ENCODE measurements at regions not wholly inside any gene's neighbourhood (a gene's known extent, or its start where the extent isn't known, plus 50 kb on each side); places are given as distances from the start of the nearest gene placed in this dataset.

DNA sequence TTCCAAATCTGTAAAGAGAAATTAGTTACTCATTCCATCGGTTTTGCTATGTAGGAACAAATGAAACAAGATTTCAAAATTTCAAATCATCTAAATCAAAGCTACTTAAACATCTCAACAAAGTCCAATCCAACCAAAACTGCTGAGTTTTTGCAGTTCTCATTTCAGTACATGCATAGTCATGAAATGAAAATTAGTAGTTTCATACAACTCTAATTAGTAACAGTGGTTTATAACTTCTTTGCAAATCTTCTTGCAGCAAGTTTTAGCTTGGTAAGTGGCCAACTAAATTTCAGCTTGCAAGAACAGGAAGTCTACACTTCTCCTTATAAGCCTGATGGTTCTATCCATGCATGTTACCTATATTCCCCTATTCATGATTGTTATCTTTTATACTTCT lies 75.6 kb downstream of the SPRY2 start:
- intact Hi-C loops (cut with DNase I) = no loop called here
- no peaks in the 10 kb centered on the region for H3K4me1 ChIP-seq (ENCODE audit: insufficient read depth)
- DNase-seq = no peak
- H3K9me3 ChIP-seq = no peaks in the 10 kb centered on the region
- no peak for TF ChIP-seq EP300 (IDR thresholded peaks at IDR 0.05)
- TF ChIP-seq, protein P1, sequence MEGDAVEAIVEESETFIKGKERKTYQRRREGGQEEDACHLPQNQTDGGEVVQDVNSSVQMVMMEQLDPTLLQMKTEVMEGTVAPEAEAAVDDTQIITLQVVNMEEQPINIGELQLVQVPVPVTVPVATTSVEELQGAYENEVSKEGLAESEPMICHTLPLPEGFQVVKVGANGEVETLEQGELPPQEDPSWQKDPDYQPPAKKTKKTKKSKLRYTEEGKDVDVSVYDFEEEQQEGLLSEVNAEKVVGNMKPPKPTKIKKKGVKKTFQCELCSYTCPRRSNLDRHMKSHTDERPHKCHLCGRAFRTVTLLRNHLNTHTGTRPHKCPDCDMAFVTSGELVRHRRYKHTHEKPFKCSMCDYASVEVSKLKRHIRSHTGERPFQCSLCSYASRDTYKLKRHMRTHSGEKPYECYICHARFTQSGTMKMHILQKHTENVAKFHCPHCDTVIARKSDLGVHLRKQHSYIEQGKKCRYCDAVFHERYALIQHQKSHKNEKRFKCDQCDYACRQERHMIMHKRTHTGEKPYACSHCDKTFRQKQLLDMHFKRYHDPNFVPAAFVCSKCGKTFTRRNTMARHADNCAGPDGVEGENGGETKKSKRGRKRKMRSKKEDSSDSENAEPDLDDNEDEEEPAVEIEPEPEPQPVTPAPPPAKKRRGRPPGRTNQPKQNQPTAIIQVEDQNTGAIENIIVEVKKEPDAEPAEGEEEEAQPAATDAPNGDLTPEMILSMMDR (IDR thresholded peaks at IDR 0.05) = no peak
- TF ChIP-seq POLR2A (IDR thresholded peaks at IDR 0.05) = no peak
- no peaks in the 10 kb centered on the region for H3K36me3 ChIP-seq
- WGBS, 3 donors = 33 to 59% (median 50%) methylated on average over 1 of the region's 1 CpG
- no peak overlapping the region for H3K4me3 ChIP-seq
- no peak overlapping the region for H3K27ac ChIP-seq
- H3K27me3 ChIP-seq = no peaks in the 10 kb centered on the region

DNA sequence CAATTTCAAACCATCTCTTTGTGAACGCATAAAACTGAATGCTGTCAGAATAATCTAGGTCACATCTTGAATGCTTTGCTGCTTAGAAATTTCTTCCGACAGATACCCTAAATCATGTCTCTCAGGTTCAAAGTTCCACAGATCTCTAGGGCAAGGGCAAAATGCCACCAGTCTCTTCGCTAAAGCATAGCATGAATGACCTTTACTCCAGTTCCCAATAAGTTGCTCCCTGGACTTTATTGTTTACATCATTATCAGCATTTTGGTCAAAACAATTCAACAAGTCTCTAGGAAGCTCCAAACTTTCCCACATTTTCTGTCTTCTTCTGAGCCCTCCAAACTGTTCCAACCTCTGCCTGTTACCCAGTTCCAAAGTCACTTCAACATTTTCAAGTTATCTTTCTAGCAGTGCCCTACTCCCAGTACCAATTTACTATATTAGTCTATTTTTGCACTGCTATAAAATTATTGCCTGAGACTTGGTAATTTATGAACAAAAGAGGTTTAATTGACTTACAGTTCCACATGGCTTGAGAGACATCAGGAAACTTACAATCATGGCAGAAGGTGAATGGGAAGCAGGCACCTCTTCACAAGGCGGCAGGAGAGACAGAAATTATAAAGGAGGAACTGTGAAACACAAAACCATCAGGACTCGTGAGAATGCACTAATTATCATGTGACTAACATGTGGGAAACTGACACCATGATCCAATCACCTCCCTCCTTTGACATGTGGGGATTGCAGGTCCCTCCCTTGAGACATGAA lies 77.0 kb downstream of the SPRY2 start:
- no peaks in the 10 kb centered on the region for H3K4me1 ChIP-seq (ENCODE audit: insufficient read depth)
- H3K36me3 ChIP-seq = no peaks in the 10 kb centered on the region
- intact Hi-C loops (cut with DNase I) = no loop called here
- H3K9me3 ChIP-seq = peaks cover 0 to 2% of the 10 kb centered on the region in 2 donors
- WGBS, 3 donors = 77 to 84% (median 79%) methylated on average over 5 of the region's 5 CpGs
- H3K27ac ChIP-seq = no peak overlapping the region
- H3K4me3 ChIP-seq = no peak overlapping the region
- no peaks in the 10 kb centered on the region for H3K27me3 ChIP-seq
- TF ChIP-seq, protein P1 (IDR thresholded peaks at IDR 0.05) = no peak
- no peak for TF ChIP-seq POLR2A (IDR thresholded peaks at IDR 0.05)
- no peak for TF ChIP-seq EP300 (IDR thresholded peaks at IDR 0.05)
- no peak for DNase-seq

DNA sequence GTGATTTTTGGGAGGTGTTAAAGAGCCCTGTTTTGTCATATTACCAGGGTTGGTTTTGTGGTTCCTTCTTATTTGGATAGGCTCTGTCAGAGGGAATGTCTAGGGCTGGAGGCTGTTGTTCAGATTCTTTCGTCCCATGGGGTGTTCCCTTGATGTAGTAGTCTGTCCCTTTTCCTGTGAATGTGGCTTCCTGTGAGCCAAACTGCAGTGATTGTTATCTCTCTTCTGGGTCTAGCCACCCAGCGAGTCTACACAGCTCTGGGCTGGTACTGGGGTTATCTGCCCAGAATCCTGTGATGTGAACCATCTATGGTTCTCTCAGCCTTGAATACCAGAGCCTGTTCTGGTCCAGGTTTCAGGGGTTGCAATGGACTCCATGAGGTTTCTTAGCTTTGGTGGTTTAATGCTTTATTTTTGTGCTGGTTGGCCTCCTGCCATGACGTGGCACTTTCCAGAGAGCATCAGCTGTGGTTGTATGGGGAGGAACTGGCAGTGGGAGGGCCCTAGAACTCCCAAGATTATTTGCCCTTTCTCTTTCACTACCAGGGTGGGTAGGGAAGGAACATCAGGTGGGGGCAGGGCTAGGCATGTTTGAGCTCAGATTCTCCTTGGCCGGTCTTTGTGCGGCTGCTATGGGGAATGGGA lies 78.8 kb downstream of the SPRY2 start:
- no peaks in the 10 kb centered on the region for H3K36me3 ChIP-seq
- H3K9me3 ChIP-seq = peaks cover 0 to 2% of the 10 kb centered on the region in 2 donors
- intact Hi-C loops (cut with DNase I) = no loop called here
- TF ChIP-seq POLR2A (IDR thresholded peaks at IDR 0.05) (no peak), EP300 (IDR thresholded peaks at IDR 0.05) (no peak)
- TF ChIP-seq, protein P1 (IDR thresholded peaks at IDR 0.05) = no peak
- H3K4me3 ChIP-seq = no peak overlapping the region
- DNase-seq = no peak
- WGBS, 3 donors = 84 to 93% (median 86%) methylated on average over 5 of the region's 5 CpGs
- no peak overlapping the region for H3K27ac ChIP-seq
- no peaks in the 10 kb centered on the region for H3K27me3 ChIP-seq
- no peaks in the 10 kb centered on the region for H3K4me1 ChIP-seq (ENCODE audit: insufficient read depth)

DNA sequence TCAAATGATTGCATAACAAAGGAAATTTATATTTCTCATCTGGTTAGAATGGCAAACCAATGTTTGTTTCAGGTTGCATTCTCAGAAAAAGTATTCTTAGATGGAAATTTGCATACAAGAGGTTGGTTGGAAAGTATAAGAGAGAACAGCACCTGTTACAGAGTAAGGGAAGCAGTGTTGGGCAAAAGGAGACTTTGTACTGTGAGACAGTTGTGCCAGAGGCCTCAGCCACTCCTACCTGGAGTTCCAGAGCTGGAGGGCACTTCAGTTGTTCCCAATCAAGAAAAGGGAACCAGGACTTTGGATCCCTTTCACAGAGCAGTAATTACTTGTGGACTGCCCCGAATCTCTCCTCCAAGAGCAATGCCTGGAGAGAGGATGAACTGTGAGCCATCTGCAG lies 81.8 kb downstream of the SPRY2 start:
- H3K9me3 ChIP-seq = peaks cover 0 to 2% of the 10 kb centered on the region in 2 donors
- no peaks in the 10 kb centered on the region for H3K36me3 ChIP-seq
- no peak for DNase-seq
- H3K27me3 ChIP-seq = no peaks in the 10 kb centered on the region
- no peak for TF ChIP-seq EP300 (IDR thresholded peaks at IDR 0.05)
- TF ChIP-seq, protein P1 (IDR thresholded peaks at IDR 0.05) = no peak
- no peak for TF ChIP-seq POLR2A (IDR thresholded peaks at IDR 0.05)
- no peak overlapping the region for H3K27ac ChIP-seq
- 46 to 63% (median 58%) methylated on average over 1 of the region's 1 CpG for WGBS, 3 donors
- intact Hi-C loops (cut with DNase I) = no loop called here
- H3K4me1 ChIP-seq (ENCODE audit: insufficient read depth) = no peaks in the 10 kb centered on the region
- no peak overlapping the region for H3K4me3 ChIP-seq

Data from ovary (tissue), 7 donors.